Kasumi-1 (cell line): ENCODE measurements at regions not wholly inside any gene's neighbourhood (a gene's known extent, or its start where the extent isn't known, plus 50 kb on each side); places are given as distances from the start of the nearest gene placed in this dataset.

Experiments
- DNase-seq, 2 experiments: peaks; one replicate each; lab custom pipeline; 2025; lab: John Stamatoyannopoulos, UW

DNA sequence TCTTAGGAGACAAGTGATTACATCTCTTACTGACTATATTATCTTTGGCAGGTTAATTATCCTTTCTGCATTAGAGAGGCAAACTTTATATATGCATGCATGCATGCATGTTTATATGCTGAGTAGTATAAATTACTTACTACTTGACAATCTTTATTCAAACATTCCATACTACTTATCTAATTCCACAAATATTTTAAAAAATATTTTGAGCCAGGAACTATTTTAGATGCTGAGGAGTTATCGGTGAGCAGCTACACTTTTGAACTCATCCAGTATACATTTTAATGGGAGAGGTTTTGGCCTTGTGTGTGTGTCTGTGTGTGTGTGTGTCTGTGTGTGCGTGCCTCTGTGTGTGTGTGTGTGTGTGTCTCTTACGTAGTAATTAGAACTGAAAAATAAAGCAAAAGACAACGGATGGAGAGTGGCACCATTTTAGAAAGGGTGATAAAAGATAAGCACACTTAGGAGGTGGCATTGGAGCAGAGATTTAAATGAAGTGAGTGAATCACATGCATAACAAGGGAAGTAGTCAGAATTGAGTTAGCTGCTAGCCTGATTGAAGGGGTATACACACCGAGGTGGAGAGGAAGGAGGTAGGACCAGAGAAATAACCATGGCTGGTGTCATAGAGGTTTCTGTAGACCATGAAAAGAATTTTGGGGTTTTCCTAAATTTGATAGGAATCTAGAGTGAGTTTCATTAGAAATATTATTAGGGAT, 1488.4 kb downstream of the MRPL39 start:
- no peak for DNase-seq

DNA sequence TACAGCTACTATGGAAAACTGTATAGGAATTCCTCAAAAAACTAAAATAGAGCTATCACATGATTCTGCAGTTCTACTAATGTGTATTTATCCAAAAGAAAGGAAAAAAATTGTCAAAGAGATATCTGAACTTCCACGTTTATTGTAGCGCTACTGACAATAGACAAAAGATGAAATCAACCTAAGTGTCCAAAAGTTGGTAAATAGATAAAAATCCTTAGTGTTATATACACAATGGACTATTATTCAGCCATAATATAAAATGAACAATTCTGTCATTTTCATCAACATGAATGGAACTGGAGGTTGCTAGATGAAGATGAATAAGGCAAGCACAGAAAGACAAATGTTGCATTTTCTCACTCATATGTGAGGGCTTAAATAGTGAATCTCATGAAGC, 1492.1 kb downstream of the MRPL39 start:
- no peak for DNase-seq

DNA sequence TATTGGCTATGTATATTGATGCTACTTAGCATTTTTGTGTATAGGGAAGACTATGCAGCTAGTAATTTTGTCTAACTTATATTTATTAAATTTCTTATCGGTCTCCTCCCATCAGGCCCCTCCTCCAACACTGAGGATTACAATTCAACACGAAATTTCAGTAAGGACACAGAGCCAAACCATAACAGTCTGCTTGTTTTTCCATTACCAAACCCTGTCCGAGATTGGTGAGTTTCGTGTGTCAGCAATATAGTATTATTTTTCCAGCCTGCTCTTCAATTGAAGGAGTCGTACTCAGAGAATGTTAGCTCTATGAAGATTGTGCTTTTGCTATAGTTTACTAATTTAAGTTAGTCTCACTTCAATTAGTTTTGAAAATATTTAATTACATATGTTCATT, 1495.3 kb downstream of the MRPL39 start:
- DNase-seq, result no peak

DNA sequence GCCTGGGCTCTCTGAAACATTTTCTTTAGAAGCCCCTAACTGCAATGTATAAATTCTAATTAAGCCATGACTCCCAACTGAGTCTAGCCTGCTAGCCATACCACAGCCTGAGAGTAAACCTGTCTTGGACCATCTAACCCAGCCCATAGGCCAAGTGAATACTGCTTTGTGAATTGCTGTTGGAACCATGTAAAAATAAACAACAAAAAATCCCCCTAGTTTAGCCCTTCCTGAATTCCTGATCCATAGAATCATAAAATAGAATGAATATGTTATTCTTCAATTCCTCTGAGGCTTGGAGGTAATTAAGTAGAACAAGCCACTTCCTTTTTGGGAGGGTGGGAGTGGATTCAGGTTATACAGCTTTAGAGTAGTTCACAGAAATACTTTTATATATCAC, 1496.4 kb downstream of the MRPL39 start:
- no peak for DNase-seq

DNA sequence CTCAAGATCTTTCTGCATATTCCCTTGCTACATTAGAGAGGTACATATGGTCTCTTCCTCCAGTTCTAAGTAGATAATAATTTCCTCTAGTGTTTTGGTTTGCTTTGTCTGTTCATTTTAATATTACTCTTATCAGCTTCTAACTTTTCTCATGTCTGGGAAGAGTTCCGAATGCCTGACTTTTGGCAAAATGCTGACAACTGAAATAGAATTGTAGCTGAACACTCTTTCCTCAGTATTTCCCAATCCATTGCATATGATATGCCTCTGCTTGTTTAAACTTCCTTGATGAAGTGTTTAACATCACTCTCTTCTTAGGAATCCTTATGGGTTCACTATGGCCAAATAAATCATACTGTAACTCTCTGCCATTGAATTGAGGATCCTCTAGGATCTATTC, 1510.1 kb downstream of the MRPL39 start:
- DNase-seq, result no peak

DNA sequence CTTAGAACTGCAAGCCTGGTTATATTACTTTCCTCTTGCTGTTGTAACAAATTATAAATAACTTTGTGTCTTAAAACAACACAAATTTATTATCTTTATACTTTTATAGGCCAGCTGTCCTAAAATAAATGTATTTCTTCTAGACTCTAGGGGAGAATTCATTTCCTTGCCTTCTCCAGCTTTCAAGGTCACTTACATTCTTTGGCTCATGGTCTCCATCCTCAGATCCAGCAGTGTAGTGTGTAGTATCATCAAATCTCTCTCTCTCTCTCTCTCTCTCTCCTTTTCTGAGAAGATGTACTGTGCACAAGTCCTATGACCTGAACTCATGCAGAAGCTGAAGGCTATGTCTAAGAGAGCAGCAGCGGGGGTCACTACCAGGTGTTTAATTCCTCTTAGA, 1510.6 kb downstream of the MRPL39 start:
- no peak for DNase-seq

DNA sequence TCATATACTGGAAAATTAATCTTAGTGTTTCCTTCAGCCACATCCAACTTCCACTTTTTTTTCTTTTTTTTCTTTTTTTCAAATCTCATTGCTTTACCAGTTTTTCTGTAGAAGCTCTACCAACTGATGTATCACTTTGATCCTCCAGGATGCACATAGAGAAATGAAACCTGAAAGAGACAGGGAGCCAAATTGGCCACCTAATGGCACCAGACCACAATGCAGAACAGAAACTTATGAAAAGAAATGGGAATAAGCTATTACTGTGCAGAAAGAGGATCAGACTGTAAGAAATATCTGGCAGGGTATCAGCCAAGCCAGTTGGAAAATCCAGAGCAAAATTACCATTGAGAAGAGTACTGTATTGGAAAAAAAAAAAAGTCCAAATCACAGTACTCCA, 1514.2 kb downstream of the MRPL39 start:
- DNase-seq, result no peak

DNA sequence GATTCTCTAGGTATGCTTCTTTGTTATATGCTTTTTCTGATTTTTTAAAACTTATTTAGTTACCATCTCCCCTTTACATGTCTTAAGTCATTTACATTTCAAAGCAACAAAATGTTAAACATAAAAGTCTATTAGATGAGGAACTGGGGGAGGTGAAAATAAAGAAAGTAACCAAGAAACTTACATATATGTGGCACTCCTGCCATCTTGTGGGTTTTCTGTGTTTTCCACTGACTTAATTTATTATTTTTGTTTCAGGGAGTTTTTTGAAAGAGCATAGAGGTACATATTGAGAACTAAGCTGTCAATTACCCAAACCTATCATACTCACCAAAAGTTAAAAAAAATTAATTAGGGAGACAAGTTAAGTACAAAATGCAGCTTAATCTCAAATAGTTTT, 1531.1 kb downstream of the MRPL39 start:
- peak; percentile 13 to 24 for DNase-seq

DNA sequence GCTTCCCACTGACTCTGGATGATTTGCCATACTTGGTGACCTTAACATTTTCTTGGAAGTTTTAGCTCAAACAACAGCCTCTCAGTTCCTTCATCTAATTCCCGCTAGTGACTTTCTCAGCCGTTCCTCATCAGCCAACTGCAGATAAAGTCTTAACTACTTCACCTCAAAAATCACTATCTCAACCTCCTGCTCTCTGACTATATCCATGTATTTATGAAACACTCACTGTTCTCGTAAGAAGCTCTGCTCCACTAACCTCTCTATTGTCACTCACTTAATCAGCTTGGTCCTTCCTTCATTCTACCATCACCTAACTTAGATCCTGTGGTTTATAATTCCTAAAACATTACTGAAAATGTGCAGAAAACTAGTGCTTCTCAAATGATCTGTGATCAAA, 1551.6 kb downstream of the MRPL39 start:
- DNase-seq, result no peak

DNA sequence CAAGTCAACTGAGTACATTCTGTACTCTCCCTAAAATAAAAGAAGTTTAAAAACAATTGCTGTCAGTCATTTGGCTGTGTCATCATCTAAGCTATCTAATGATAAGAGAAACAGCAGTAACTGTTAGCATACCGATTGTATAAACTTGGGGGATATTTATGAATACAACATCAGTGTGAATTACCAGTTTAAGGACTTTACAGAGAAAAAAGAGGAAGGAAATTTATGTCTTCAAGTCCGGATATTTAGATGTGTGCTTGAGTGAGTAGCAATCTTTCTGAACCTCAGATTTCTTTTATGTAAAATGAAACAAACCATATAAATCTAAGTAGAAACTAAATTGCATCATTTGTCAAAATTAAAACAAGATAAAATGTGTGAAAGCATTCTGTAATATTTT, 1557.0 kb downstream of the MRPL39 start:
- peak; percentile 61 to 72 for DNase-seq

DNA sequence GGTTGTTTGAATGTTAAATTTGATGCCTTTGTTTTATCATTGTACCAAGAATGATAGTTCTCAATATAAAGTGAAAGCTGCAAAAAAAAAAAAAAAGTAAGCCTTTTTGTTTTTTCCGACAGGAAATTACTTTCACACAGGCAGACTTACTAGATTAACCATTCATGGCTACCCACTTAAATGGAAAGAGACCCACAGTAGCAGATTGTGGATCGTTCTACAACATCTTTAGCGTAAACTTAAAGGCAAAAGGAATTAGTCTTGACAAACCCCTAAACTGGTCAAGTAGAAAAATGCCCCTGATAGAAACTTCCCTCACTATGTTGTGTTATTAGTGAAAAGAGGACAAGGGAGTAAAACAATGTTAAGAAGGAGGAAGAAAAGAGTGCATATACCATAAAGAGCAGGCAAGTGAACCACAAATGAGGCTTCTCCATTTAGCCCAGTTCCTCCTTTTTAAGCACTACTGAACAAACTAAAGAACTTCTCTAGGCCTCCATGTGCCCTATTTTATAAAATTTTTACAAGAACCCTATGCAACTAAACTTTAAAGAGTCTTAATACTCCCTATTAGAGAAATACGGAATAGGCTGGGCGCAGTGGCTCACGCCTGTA, 1560.3 kb downstream of the MRPL39 start:
- peak; percentile 66 to 71 for DNase-seq

DNA sequence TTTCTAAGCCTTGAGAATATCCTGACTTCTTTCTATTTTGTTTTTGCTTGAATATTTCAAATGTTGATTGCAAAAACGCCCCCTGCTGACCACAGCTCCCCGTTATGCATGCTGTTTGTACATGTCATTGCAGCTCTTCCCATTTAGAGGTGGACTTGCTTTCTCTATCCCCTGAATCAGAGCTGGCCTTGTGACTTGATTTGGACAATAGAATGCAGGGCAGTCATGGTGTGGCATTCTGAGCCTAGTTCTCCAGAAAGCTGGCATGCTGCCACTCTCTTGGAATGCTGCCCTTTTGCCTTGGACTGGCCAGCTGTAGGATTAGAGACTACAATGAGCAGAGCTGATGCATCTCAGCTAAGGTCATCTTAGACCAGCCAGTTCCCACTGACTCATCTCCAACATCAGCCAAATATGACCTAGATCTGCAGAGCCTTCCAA, 1561.5 kb downstream of the MRPL39 start:
- DNase-seq, result peak; percentile 17 to 27

DNA sequence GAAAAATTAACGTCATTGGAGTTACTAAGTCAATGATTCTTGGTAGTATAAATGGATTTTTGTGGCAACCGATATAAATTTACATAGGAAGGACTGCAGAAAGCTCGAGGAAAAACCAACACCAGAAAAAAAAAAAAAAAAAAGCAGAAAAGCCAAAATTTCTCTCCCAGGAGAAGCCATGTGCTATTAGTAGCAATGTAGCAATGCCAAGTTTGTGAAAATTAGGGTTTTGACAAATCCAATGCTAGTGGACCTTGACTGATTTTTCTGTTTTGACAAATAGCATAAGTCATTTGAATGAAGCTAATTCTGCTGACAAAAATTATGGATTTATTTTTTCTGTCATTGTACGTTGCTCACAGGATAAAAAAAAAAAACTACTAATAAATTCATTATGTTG, 1561.9 kb downstream of the MRPL39 start:
- DNase-seq, result no peak

DNA sequence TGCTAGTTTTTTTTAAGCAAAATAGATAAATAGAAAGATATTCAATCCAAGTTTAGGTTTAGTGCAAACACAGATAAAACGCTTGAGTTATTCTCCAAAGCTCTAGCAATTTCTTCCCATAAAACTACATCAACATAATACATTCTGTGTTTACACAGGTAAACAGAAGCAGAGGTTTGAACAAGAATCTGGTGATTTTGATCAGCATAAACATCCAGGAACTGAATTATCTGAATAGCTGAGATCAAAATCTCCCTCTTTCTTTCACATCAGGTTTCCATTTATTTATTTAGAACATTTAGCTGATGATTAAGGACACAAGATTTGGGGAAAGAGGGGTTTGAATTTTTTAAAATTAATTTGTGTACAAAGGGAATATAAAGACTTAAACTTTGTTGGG, 1564.6 kb downstream of the MRPL39 start:
- no peak for DNase-seq

DNA sequence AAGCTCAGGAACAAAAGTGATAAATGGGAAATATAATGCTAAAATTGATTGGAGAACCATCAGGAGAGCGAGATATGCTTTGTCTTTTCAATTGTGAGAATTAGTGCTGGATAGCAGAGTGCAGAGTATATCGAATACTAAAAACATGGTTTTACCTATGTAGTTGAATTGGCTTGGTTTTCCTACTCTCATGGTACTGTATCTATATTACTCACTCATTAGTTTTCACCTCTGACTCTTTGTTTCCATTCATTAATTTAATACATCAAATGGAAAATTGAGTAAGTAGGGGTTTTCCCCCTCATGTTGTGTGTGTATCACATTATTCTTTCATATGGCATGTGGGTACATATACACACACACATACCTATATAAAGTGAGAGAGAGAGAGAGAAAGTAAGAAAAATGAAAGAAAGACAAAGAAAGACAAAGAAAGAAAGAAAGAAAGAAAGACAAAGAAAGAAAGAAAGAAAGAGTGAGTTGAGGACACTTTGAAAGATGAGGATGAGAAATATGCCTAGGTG, 1574.5 kb downstream of the MRPL39 start:
- no peak for DNase-seq

DNA sequence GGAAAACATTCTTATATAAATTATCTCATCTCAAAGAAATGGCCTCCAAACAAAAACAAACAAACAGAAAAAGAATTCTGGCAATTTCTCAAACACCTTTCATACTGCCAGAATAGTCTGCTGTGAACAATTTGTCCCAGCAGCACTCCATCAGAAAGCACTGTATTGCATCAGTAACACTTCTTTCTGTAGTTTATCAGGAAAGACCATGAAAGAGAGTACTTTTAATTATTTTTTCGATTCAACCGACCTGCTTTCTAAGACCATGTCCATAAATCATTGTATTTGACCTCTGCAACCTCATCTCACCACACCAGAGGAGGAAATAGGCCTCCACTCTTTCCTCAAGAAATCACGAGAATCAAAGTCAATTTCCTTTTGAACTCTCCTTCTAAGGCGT, 1579.9 kb downstream of the MRPL39 start:
- no peak for DNase-seq

DNA sequence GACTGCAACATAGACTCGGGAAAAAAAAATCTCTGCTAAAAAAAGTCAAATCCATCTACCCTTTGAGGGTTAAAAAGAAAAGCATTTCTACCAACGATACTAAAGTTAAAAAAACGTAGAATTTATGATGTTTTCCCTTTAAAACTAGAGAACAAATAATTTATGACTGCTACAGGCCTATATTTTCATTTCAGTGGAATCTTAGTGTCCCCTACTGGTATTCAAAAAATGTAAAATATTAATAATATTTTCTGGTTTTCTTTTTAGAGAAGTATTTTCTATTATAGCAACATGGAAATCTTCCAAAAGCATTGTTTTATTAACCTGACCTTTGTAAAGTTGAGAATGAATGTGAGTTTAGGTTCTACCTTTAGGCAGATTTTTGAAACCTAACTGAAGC, 1582.2 kb downstream of the MRPL39 start:
- DNase-seq, result no peak

DNA sequence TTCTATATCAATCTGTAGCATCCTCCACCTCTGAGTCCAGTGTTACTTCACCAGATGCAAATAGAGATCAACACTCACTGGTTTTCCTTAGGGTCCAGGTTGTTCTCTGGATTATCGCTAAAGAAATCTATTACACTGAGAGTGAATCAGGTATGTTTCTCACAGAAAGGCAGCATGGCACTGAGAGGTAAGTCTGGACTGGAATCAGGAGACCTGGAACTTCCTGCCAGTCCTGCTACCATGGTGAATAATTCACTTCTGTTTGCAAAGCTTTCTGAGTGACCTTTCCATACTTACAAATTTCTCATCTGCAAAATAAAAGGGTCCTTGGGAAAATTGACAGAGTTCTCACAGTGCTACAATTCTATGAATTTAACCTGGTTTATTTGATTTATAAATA, 1583.3 kb downstream of the MRPL39 start:
- no peak for DNase-seq

DNA sequence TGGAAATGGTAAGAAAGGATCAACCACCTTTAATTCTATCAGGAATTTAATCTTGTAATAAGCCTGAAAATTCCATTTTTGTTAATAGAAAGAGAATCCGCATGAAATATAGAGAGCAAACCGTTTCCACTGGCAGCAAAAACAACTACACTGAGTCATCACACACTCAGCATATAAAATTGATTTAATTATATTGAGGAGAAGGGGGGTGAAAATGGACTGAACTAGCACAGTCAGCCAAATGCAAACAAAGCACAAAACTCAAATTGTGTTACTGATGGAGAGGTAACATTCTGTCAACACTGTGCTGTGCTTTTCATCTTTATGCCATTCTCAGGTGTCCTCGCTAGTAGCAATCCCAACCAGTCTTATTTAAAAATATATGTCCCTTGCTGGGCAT, 1583.9 kb downstream of the MRPL39 start:
- no peak for DNase-seq

DNA sequence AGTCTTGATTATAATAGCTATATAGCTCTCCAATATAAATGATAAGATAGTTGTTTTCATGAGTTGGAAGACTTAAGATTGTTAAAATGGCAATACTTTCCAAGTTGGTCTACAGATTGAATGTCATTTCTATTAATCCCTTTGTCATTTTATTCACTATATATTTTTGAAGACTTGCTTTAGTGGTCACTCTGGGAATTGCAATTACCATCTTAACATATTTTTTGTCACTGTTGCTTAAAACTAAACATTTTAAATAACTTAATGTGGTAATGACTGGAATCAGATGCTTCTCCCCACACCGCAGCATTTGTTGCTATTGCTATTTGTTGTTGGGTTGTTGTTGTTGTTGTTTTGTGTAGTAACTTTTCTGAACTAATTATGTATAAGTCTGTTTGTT, 1592.9 kb downstream of the MRPL39 start:
- no peak for DNase-seq

DNA sequence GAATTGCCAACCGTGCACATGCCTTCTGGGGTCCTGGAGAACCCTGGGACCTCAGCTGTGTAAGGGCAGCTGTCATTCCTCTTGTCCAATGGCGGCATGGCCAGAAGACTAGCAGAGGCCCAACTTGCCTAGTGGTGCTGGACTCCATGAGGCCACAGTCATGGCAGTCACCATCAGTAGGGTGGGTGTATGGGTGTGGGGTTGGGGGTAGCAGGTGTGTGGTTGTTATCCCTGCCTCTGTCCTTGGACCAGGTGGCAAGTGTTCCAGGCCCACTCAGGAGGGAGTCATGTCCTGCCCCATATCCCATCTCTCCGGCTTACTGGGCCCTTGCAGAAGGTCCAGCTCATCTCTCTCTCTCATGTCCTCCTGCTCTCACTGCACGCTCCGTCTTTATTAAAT, 1596.2 kb downstream of the MRPL39 start:
- DNase-seq, result no peak

DNA sequence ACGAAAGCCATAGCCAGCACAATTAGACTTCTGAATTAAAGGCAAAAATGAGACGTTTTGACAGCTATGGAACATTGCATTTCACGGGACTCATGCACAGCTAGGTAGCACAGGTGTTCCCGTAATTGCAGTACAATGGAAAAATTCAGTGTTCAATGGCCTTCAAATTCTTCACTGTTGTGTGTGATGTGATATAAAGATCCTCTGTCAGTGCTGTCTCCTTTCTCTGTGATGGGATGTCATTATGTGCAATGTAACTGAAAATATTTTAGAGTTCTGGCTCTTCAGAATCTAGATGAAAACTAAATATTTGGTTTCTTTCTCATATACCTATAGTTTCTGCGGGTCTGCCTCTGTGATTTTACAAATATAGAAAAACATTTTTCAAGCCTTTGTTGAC, 1599.7 kb downstream of the MRPL39 start:
- DNase-seq, result no peak

DNA sequence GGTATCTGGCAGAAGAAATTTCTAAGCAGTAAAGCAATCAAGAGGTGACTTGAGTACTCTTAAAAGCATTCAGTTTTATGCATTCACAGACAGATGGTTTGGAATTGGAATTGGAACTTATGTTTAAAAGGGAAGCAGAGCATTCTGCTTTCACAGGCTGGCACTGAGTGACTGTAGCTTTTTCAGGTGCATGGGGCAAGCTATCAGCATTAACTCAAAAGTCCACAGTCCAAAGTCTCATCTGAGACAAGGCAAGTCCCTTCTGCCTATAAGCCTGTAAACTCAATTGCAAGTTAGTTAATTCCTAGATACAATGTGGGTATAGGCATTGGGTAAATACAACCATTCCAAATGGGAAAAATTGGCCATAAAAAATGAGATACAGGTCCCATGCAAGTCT, 1620.3 kb downstream of the MRPL39 start:
- no peak for DNase-seq

DNA sequence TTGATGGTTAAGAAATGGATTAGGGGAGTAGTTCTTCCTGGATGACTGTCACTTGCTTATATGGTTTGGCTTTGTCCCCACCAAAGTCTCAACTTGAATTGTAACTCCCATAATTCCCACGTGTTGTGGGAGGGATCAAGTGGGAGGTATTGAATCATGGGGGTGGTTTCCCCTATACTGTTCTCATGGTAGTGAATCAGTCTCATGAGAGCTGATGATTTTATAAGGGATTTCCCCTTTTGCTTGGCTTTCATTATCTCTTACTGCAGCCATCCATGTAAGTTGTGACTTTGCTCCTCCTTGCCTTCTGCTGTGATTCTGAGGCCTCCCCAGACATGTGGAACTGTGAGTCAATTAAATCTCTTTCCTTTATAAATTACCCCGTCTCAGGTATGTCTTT, 1621.1 kb downstream of the MRPL39 start:
- DNase-seq, result no peak
